ENCODE measurements at regions not wholly inside any gene's neighbourhood (a gene's known extent, or its start where the extent isn't known, plus 50 kb on each side); places are given as distances from the start of the nearest gene placed in this dataset.

DNA sequence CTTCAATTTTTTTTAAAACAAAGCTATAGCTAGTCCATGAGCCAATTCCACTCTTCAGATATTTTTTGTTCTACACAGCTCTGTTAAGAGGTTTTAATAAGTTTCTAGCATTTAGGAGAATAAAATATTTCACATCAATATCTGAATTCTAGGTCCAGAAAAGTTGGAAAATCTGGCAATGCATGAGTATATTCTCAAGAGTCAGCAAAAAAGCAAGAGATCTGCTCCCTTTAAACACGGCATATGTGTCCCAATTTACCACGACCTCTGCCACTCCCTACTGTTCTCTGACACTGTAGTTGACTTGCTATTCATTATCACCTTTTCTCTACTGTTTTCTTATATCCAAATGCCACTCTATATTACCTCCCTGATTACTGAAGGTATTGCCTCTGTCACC, 145.1 kb upstream of the TGFBR2 start:
- no peak for DNase-seq (ENCODE audit: low read depth in 2 of 2)
- H3K4me3 ChIP-seq (replicated peaks in 1 of 4; ENCODE audit: control extremely low read depth in 1 of 4, insufficient read depth in 1 of 4, low read depth in 3 of 4, low read length in 4 of 4), result no peak overlapping the region
- no peaks in the 10 kb centered on the region for H4K20me1 ChIP-seq (ENCODE audit: control insufficient read depth, extremely low read depth, insufficient read depth, low read length)

DNA sequence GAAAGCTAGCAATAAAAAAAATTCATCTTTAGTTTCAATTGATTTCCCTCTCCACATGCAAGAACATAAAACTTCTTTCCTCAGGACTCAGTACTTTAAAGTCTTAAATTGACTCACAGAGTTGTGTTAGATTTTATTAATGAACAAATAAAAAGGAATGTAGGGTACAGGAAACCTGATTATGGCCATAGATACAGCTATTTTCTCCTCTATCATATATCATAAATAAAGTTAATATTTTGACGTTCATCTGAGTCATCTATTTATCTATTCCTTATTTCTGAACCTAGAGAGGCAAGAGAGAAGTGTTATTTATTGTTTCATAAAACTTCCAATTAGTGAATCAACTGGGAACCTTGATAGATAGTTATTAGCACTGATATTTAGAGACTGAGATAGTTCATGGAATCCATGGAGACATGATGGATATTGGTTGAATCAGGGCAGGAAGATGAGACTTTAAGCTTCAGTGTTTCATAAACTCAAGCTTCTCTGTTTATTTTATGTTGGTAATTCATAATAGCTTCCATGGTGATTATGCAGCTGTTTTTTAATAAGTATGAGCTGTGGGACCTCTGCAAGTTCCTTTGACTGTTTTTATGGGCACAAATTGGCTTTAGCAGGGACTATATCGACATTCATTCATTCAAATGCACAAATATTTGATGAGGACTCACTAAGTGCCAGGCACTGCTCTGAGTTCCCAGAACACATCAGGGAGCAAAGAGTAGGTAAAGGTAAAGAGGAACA, 143.5 kb upstream of the TGFBR2 start:
- no peak overlapping the region for H3K4me3 ChIP-seq (replicated peaks in 1 of 4; ENCODE audit: control extremely low read depth in 1 of 4, insufficient read depth in 1 of 4, low read depth in 3 of 4, low read length in 4 of 4)
- no peaks in the 10 kb centered on the region for H3K79me2 ChIP-seq (ENCODE audit: control insufficient read depth, insufficient read depth, low read length)
- H3K27me3 ChIP-seq (ENCODE audit: control insufficient read depth, insufficient read depth, low read length), result no peaks in the 10 kb centered on the region
- no peak overlapping the region for H2AFZ ChIP-seq (ENCODE audit: low read length)
- no peak overlapping the region for H3K27ac ChIP-seq (ENCODE audit: insufficient read depth, low read length)
- peak in 1 of 2 donors; percentile 33 for DNase-seq (ENCODE audit: low read depth in 2 of 2)
- no peaks in the 10 kb centered on the region for H3K4me1 ChIP-seq (ENCODE audit: control insufficient read depth, extremely low read depth, insufficient read depth, low read length)
- H3K9ac ChIP-seq (ENCODE audit: insufficient read depth, low read length), result no peak overlapping the region
- no peaks in the 10 kb centered on the region for H3K9me3 ChIP-seq (ENCODE audit: control insufficient read depth, insufficient read depth, low read depth, low read length)
- TF ChIP-seq, protein P1, sequence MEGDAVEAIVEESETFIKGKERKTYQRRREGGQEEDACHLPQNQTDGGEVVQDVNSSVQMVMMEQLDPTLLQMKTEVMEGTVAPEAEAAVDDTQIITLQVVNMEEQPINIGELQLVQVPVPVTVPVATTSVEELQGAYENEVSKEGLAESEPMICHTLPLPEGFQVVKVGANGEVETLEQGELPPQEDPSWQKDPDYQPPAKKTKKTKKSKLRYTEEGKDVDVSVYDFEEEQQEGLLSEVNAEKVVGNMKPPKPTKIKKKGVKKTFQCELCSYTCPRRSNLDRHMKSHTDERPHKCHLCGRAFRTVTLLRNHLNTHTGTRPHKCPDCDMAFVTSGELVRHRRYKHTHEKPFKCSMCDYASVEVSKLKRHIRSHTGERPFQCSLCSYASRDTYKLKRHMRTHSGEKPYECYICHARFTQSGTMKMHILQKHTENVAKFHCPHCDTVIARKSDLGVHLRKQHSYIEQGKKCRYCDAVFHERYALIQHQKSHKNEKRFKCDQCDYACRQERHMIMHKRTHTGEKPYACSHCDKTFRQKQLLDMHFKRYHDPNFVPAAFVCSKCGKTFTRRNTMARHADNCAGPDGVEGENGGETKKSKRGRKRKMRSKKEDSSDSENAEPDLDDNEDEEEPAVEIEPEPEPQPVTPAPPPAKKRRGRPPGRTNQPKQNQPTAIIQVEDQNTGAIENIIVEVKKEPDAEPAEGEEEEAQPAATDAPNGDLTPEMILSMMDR (conservative IDR thresholded peaks at IDR 0.05 in 1 of 2, IDR thresholded peaks at IDR 0.05 in 1 of 2; ENCODE audit: low read depth in 1 of 2, low read length in 2 of 2), result no peak
- no peak for TF ChIP-seq EZH2 (IDR thresholded peaks at IDR 0.05; ENCODE audit: low read length, missing control alignments)
- no peaks in the 10 kb centered on the region for H3K36me3 ChIP-seq (ENCODE audit: control insufficient read depth, insufficient read depth, low read length)
- no peak overlapping the region for H3K4me2 ChIP-seq (ENCODE audit: extremely low read depth, insufficient read depth, low read length)
- H4K20me1 ChIP-seq (ENCODE audit: control insufficient read depth, extremely low read depth, insufficient read depth, low read length), result no peaks in the 10 kb centered on the region

More for the DNA sequence above, 145.1 kb upstream of the TGFBR2 start:
- Histone ChIP-seq H3K4me2 (ENCODE audit: extremely low read depth, insufficient read depth, low read length) (no peak overlapping the region), H3K27me3 (ENCODE audit: control insufficient read depth, insufficient read depth, low read length) (no peaks in the 10 kb centered on the region), H3K9ac (ENCODE audit: insufficient read depth, low read length) (no peak overlapping the region), H3K4me1 (ENCODE audit: control insufficient read depth, extremely low read depth, insufficient read depth, low read length) (no peaks in the 10 kb centered on the region), H2AFZ (ENCODE audit: low read length) (no peak overlapping the region), H3K27ac (ENCODE audit: insufficient read depth, low read length) (no peak overlapping the region), H3K79me2 (ENCODE audit: control insufficient read depth, insufficient read depth, low read length) (no peaks in the 10 kb centered on the region), H3K36me3 (ENCODE audit: control insufficient read depth, insufficient read depth, low read length) (no peaks in the 10 kb centered on the region), H3K9me3 (ENCODE audit: control insufficient read depth, insufficient read depth, low read depth, low read length) (no peaks in the 10 kb centered on the region)
- TF ChIP-seq, protein P1 (conservative IDR thresholded peaks at IDR 0.05 in 1 of 2, IDR thresholded peaks at IDR 0.05 in 1 of 2; ENCODE audit: low read depth in 1 of 2, low read length in 2 of 2), result no peak
- no peak for TF ChIP-seq EZH2 (IDR thresholded peaks at IDR 0.05; ENCODE audit: low read length, missing control alignments)

DNA sequence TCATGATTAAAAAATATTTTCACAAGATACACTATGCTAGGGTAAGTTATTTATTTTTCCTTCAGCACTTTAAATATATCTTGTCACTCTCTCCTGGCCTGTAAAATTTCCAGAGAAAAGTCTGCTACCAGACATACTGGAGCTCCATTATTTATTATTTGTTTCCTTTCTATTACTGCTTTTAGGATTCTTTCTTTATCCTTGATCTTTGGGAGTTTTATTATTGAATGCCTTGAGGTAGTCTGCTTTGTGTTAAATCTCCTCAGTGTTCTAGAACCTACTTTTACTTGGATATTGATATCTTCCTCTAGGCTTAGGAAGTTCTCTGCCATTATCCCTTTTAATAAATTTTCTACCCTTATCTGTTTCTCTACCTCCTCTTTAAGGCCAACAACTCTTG, 142.0 kb upstream of the TGFBR2 start:
- no peak for DNase-seq (ENCODE audit: low read depth in 2 of 2)
- Histone ChIP-seq H3K27ac (ENCODE audit: insufficient read depth, low read length) (no peak overlapping the region), H3K4me1 (ENCODE audit: control insufficient read depth, extremely low read depth, insufficient read depth, low read length) (no peaks in the 10 kb centered on the region), H3K4me3 (replicated peaks in 1 of 4; ENCODE audit: control extremely low read depth in 1 of 4, insufficient read depth in 1 of 4, low read depth in 3 of 4, low read length in 4 of 4) (no peak overlapping the region), H3K27me3 (ENCODE audit: control insufficient read depth, insufficient read depth, low read length) (no peaks in the 10 kb centered on the region), H3K4me2 (ENCODE audit: extremely low read depth, insufficient read depth, low read length) (no peak overlapping the region), H3K9ac (ENCODE audit: insufficient read depth, low read length) (no peak overlapping the region), H3K9me3 (ENCODE audit: control insufficient read depth, insufficient read depth, low read depth, low read length) (no peaks in the 10 kb centered on the region), H3K79me2 (ENCODE audit: control insufficient read depth, insufficient read depth, low read length) (no peaks in the 10 kb centered on the region), H4K20me1 (ENCODE audit: control insufficient read depth, extremely low read depth, insufficient read depth, low read length) (no peaks in the 10 kb centered on the region), H2AFZ (ENCODE audit: low read length) (no peak overlapping the region), H3K36me3 (ENCODE audit: control insufficient read depth, insufficient read depth, low read length) (no peaks in the 10 kb centered on the region)
- TF ChIP-seq EZH2 (IDR thresholded peaks at IDR 0.05; ENCODE audit: low read length, missing control alignments), result no peak
- TF ChIP-seq, protein P1 (conservative IDR thresholded peaks at IDR 0.05 in 1 of 2, IDR thresholded peaks at IDR 0.05 in 1 of 2; ENCODE audit: low read depth in 1 of 2, low read length in 2 of 2), result no peak

Measured in fibroblast of lung (primary cell).